NCI-H2107 (cell line): ENCODE measurements at regions not wholly inside any gene's neighbourhood (a gene's known extent, or its start where the extent isn't known, plus 50 kb on each side); places are given as distances from the start of the nearest gene placed in this dataset.

Experiments
- DNase-seq: peaks from one replicate; lab custom pipeline; 2025; lab: John Stamatoyannopoulos, UW

DNA sequence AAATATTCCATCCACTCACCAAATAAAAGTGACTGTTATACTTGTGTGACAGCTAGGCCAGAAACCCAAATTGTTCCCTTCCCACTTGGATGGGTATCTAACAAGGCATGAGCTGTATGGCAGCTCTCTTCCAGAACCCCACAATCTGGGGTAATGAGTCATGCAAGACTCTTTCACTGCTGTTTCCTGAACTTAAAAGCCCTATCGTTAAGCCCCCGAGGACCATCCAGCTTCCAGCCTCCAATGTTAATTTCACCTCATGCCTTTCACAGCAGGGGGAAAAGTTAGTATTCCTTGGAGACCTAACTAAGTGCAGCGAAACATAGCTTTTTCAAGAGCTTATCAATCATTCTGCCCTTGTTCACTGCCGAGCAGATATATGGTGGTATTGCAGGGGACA, 368.6 kb upstream of the HSFY2 start:
- DNase-seq, result no peak

DNA sequence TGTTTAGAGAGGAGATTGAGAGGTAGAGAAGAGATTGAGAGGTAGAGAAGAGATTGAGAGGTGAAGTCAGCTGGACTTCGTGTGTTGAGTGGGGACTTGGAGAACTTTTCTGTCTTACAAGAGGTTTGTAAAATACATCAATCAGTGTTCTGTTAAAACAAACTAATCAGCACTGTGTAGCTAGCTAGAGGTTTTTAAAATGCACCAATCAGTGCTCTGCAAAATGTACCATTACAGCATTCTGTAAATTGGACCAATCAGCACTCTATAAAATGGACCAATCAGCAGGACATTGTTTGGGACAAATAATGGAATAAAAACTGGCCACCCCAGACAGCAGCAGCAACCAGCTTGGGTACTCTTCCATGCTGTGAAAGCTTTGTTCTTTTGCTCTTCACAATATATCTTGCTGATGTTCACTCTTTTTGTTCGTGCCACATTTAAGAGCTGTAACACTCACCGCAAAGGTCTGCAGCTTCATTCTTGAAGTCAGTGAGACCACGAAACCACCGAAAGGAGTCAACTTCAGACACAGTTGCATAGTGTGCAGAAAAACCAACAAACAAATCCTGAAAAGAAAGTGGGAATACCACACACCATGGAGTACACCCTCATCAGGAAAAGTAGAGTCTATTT, 366.9 kb upstream of the HSFY2 start:
- no peak for DNase-seq

GRCh38 chrY:19134426-19134825, 360.9 kb upstream of the HSFY2 start:
- DNase-seq, result no peak

DNA sequence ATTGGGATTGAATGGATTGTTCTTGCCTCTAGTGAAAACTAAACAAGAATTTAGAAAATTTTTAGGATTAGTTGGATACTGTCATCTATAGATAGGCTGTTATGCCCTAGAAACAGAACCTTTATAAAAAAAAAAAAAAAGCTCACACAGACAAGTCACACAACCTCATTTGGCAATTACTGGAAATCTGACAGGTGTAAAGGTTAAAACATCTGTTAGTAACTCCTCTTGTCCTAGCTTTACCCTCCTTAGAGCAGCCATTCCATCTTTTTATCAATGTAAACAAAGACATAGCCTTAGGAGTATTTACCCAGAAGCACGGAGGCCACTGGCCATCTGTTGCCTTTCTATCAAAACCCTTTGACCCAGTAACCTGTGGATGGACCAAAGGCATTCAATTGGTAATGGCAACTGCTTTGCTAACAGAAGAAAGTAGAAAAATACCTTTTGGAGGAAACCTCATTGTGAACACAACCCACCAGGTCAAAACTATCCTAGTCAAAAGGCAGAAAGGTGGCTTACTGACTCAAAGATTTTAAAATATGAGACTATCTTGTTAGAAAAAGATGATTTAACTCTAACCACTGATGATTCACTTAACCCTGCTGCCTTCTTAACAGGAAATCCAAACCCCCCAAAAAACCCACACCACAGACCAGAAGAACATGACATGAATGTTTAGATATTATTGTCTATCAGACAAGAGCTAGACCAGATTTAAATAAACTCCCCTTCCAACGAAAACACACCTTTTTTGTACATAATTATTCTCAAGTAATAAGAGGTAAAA, 357.2 kb upstream of the HSFY2 start:
- no peak for DNase-seq

- no peak for DNase-seq
Measured at GRCh38 chrY:19126889-19127288, 353.4 kb upstream of the HSFY2 start.

DNA sequence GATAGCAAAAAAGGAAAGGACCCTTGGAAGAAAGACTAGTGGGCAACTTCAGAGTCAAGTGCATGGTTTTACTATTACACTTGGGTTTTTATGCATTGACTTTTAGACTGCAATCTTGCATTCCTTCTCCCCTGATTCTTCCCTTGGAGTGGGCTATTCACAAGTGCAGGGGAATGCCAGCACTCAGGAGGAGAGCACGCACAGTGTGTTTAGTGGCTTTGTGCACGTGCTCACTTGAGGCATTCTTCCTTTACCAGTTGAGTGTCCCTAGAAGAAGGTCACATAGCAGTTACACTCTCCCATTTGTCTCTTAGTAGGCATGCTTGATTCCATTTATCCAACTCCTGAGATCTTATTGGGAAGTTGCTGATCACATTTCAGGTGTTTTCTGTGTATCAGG, 351.1 kb upstream of the HSFY2 start:
- DNase-seq, result no peak

- DNase-seq, result no peak
Measured at GRCh38 chrY:19122450-19122849, 348.9 kb upstream of the HSFY2 start.

DNA sequence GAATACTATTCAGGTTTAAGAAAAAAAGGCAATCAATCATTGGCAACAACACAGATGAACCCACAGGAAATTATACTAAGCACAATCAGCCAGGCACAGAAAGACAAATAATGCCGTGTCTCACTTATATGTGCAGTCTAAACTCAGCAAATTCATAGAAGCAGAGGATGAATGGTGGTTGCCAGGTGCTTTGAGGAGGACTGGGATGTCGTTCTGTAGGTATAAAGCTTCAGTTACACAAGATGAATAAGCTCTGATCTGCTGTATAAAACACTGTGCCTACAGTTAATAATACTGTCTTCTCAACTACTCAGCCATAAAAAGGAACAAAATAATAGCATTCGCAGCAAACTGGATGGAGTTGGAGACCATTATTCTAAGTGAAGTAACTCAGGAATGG, 324.8 kb upstream of the HSFY2 start:
- no peak for DNase-seq

- no peak for DNase-seq
Measured at GRCh38 chrY:19095460-19095859, 321.9 kb upstream of the HSFY2 start.

DNA sequence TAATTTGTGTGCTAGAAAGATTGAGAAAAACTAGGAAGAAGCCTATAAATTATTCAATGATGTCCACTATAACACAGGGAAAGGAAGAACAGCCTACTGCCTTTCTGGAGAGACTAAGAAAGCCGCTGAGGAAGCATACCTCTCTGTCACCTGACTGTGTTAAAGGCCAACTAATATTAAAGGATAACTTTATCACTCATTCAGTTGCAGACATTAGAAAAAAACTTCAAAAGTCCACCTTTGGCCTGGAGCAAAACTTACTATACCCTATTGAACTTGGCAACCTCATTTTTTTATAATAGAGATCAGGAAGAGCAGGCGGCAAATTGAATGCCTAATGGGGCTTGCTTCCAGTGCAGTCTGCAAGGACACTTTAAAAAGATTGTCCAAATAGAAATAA, 309.5 kb upstream of the HSFY2 start:
- DNase-seq, result no peak

GRCh38 chrY:19077698-19078113, 304.2 kb upstream of the HSFY2 start:
- no peak for DNase-seq

- no peak for DNase-seq
Measured at GRCh38 chrY:19076846-19077697, 303.5 kb upstream of the HSFY2 start.

- peak; percentile 1 for DNase-seq
Measured at GRCh38 chrY:19075471-19076253, 302.1 kb upstream of the HSFY2 start.

- no peak for DNase-seq
Measured at GRCh38 chrY:19067435-19067834, 293.9 kb upstream of the HSFY2 start.

GRCh38 chrY:19066447-19067190, 293.1 kb upstream of the HSFY2 start:
- DNase-seq, result no peak

- no peak for DNase-seq
Measured at GRCh38 chrY:19065119-19065518, 291.6 kb upstream of the HSFY2 start.

- DNase-seq, result no peak
Measured at GRCh38 chrY:19059733-19060132, 286.2 kb upstream of the HSFY2 start.

DNA sequence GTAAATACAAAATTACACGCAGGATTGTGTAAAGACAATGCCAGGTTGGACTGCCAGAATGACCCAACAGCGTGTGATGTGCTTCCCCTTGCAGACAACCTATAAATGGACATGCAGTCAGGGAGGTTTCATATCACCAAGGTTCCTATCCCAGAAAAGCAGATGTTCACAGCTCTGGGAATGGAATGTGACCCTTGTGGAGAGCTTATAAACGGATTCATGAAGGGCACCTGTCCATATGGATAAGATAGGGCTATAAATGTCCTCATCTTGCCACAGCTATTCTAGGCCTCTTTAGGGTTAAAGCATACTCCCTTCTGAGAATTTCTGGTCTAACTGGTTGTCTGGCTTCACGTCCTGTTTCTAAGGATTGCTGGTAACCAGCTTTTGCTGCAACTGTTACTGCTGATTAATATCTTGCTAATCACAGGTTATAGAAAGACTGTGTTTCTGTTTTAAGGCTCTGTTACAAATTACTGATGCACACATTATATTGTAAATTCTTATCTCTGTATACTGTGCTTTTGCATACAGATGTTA, 285.4 kb upstream of the HSFY2 start:
- DNase-seq, result no peak

DNA sequence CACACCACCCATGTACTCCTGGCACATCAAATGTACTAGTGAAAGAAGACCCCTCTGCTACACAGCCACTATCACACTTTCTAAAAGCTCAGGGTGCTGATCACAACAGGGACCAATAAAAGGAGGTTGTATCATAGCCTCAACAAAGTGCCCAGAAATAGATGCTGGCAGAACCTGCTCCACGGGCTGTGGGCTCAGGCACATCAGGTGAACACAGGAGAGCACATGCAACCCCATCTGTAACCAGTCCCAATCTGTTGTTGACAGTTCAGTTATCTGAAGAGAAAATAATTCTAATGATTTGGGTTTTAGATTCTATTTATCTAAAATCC, 282.6 kb upstream of the HSFY2 start:
- DNase-seq, result no peak

DNA sequence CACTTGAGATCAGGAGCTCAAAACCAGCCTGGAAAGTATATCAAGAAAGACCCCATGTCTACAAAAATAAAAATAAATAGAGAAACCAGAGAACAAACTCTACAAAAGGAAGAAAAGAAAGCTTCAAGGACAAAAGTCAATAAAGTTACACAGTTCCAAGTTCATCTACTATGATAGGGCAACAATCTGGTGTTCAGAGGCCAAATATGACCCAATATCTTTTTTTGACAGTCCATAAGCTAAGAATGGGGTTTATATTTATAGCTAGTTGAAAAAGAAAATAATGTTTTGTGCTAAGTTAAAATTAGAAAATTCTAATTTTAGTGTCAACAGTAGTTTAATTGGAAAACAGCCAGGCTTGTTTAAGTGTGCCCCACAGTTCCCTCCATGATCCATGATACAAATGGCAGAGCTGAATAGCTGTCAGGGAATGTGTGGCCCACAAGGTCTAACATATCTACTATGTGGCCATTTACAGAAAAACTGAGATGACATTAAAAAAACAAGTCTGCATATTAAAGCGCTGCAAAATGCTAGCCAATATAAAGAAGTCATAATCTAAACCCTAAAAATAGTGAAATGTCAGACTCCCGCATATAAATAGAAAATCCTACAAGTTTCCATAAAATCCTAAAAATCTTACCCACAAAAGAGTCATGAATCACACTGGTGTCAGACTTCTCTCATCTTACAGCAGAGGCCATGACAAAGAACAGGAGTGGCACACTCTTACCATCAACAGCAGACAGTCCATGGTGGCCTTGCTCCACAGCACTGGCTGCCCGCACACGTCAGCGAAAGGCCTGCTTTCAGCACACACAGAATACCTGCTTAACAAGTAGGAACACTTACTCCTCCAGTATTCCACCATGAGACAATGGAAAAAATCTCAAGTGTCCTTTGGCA, 281.9 kb upstream of the HSFY2 start:
- DNase-seq, result no peak
